ENCODE measurements at regions not wholly inside any gene's neighbourhood (a gene's known extent, or its start where the extent isn't known, plus 50 kb on each side); places are given as distances from the start of the nearest gene placed in this dataset.

DNA sequence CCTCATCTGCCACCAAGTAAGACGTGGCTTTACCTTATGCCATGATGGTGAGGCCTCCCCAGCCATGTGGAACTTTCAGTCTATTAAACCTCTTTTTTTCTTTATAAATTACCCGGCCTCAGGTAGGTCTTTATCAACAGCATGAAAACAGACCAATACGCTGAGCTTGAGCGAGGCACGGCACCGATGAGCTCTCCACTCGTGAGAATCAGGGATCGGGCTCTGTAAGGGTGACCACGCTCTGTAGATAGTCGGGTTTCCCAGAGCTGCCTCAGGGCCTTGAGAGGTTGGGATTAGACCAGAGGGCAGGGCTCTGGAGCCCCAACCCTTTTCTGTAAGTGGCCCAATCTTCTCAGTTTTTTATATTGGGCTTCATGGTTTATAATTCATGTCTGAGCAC lies 360.3 kb upstream of the MYT1L start:
- Histone ChIP-seq H4K20me1 (ENCODE audit: control insufficient read depth, insufficient read depth, low read length, poor library complexity, severe bottlenecking) (no peaks in the 10 kb centered on the region), H3K4me3 (ENCODE audit: control extremely low read depth in 1 of 5, extremely low read depth in 1 of 5, insufficient read depth in 1 of 5, low read depth in 2 of 5, low read length in 4 of 5) (no peak overlapping the region), H3K9me3 (ENCODE audit: control extremely low read depth in 1 of 3, control insufficient read depth in 2 of 3, insufficient read depth in 1 of 3, low read length in 2 of 3) (peaks cover 0 to 11% (median 0%) of the 10 kb centered on the region in 3 donors), H3K27me3 (replicated peaks in 1 of 4; ENCODE audit: control extremely low read depth in 1 of 4, control insufficient read depth in 3 of 4, insufficient read depth in 4 of 4, low read length in 3 of 4) (no peaks in the 10 kb centered on the region), H3K4me2 (replicated peaks; ENCODE audit: low read depth, low read length, poor library complexity, severe bottlenecking) (no peak overlapping the region), H2AFZ (ENCODE audit: insufficient read depth, low read depth, low read length, poor library complexity, severe bottlenecking) (no peak overlapping the region), H3K36me3 (replicated peaks in 1 of 2; ENCODE audit: control extremely low read depth in 1 of 2, control insufficient read depth in 1 of 2, extremely low read depth in 1 of 2, insufficient read depth in 2 of 2, low read length in 1 of 2) (no peaks in the 10 kb centered on the region), H3K27ac (ENCODE audit: low read length in 2 of 2) (no peak overlapping the region), H3K9ac (ENCODE audit: low read length) (no peak overlapping the region), H3K79me2 (ENCODE audit: control insufficient read depth, insufficient read depth, low read length) (no peaks in the 10 kb centered on the region), H3K4me1 (ENCODE audit: control insufficient read depth in 2 of 2, insufficient read depth in 2 of 2, low read length in 2 of 2) (no peaks in the 10 kb centered on the region)
- no peak overlapping the region for H3K4me3 Mint-ChIP-seq
- DNase-seq (no peak), ATAC-seq (ENCODE audit: low read depth) (no peak)
- no peaks in the 10 kb centered on the region for H3K9me3 Mint-ChIP-seq (ENCODE audit: insufficient read depth)
- ChIA-PET POLR2A (no interaction called here), CTCF (no interaction called here)
- TF ChIP-seq, protein P1, sequence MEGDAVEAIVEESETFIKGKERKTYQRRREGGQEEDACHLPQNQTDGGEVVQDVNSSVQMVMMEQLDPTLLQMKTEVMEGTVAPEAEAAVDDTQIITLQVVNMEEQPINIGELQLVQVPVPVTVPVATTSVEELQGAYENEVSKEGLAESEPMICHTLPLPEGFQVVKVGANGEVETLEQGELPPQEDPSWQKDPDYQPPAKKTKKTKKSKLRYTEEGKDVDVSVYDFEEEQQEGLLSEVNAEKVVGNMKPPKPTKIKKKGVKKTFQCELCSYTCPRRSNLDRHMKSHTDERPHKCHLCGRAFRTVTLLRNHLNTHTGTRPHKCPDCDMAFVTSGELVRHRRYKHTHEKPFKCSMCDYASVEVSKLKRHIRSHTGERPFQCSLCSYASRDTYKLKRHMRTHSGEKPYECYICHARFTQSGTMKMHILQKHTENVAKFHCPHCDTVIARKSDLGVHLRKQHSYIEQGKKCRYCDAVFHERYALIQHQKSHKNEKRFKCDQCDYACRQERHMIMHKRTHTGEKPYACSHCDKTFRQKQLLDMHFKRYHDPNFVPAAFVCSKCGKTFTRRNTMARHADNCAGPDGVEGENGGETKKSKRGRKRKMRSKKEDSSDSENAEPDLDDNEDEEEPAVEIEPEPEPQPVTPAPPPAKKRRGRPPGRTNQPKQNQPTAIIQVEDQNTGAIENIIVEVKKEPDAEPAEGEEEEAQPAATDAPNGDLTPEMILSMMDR (IDR thresholded peaks at IDR 0.05): no peak
- no peak for TF ChIP-seq EZH2 (IDR thresholded peaks at IDR 0.05; ENCODE audit: borderline replicate concordance, insufficient read depth, low read depth, low read length, poor library complexity, severe bottlenecking)
- WGBS (ENCODE audit: insufficient coverage): 98% methylated on average over 9 of the region's 10 CpGs
- H3K27ac Mint-ChIP-seq: no peak overlapping the region
- peaks cover 7% of the 10 kb centered on the region for H3K27me3 Mint-ChIP-seq
- no peaks in the 10 kb centered on the region for H3K4me1 Mint-ChIP-seq
- intact Hi-C loops (cut with micrococcal nuclease): no loop called here

DNA sequence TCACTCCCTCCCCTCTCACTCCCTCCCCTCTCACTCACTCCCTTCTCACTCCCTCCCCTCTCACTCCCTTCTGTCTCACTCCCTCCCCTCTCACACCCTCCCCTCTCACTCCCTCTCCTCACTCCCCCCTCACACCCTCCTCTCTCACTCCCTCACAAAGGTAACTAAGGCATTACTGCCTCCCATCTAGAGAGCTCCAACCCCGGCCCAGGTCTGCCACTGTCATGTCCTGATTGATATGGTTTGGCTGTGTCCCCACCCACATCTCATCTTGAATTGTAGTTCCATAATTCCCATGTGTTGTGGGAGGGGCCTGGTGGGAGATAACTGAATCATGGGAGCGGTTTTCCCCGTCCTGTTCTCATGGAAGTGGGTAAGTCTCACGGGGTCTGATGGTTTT lies 359.9 kb upstream of the MYT1L start:
- Histone ChIP-seq H3K9me3 (ENCODE audit: control extremely low read depth in 1 of 3, control insufficient read depth in 2 of 3, insufficient read depth in 1 of 3, low read length in 2 of 3) (peaks cover 0 to 11% (median 0%) of the 10 kb centered on the region in 3 donors), H3K4me1 (ENCODE audit: control insufficient read depth in 2 of 2, insufficient read depth in 2 of 2, low read length in 2 of 2) (no peaks in the 10 kb centered on the region), H3K79me2 (ENCODE audit: control insufficient read depth, insufficient read depth, low read length) (no peaks in the 10 kb centered on the region), H3K27me3 (replicated peaks in 1 of 4; ENCODE audit: control extremely low read depth in 1 of 4, control insufficient read depth in 3 of 4, insufficient read depth in 4 of 4, low read length in 3 of 4) (no peaks in the 10 kb centered on the region), H3K4me2 (replicated peaks; ENCODE audit: low read depth, low read length, poor library complexity, severe bottlenecking) (no peak overlapping the region), H3K36me3 (replicated peaks in 1 of 2; ENCODE audit: control extremely low read depth in 1 of 2, control insufficient read depth in 1 of 2, extremely low read depth in 1 of 2, insufficient read depth in 2 of 2, low read length in 1 of 2) (no peaks in the 10 kb centered on the region), H4K20me1 (ENCODE audit: control insufficient read depth, insufficient read depth, low read length, poor library complexity, severe bottlenecking) (no peaks in the 10 kb centered on the region), H3K9ac (ENCODE audit: low read length) (no peak overlapping the region), H3K4me3 (ENCODE audit: control extremely low read depth in 1 of 5, extremely low read depth in 1 of 5, insufficient read depth in 1 of 5, low read depth in 2 of 5, low read length in 4 of 5) (no peak overlapping the region), H2AFZ (ENCODE audit: insufficient read depth, low read depth, low read length, poor library complexity, severe bottlenecking) (no peak overlapping the region), H3K27ac (ENCODE audit: low read length in 2 of 2) (no peak overlapping the region)
- DNase-seq (no peak), ATAC-seq (ENCODE audit: low read depth) (no peak)
- ChIA-PET POLR2A (no interaction called here), CTCF (no interaction called here)
- H3K4me3 Mint-ChIP-seq: no peak overlapping the region
- WGBS (ENCODE audit: insufficient coverage): no CpG with 5 or more reads among the region's 4 CpGs
- H3K4me1 Mint-ChIP-seq: no peaks in the 10 kb centered on the region
- H3K9me3 Mint-ChIP-seq (ENCODE audit: insufficient read depth): no peaks in the 10 kb centered on the region
- TF ChIP-seq EZH2 (IDR thresholded peaks at IDR 0.05; ENCODE audit: borderline replicate concordance, insufficient read depth, low read depth, low read length, poor library complexity, severe bottlenecking): no peak
- TF ChIP-seq, protein P1 (IDR thresholded peaks at IDR 0.05): no peak
- intact Hi-C loops (cut with micrococcal nuclease): no loop called here
- H3K27ac Mint-ChIP-seq: no peak overlapping the region
- H3K27me3 Mint-ChIP-seq: peaks cover 12% of the 10 kb centered on the region
